Adrenal gland (tissue), 9 donors: ENCODE measurements at regions not wholly inside any gene's neighbourhood (a gene's known extent, or its start where the extent isn't known, plus 50 kb on each side); places are given as distances from the start of the nearest gene placed in this dataset.

Source experiments
- DNase-seq, 7 donors: peaks; one replicate each; pipeline ENCODE4 v3.0.0-alpha.2; 2019 to 2020
- H3K27ac ChIP-seq, 5 donors: fragments of 200-600 bp; sonication (generic) in 4 of 5; 1 replicate in 3 of 5; 2 replicates in 2 of 5; pipeline versions ENCODE4 v1.5.1 to v1.8.0; 2016 to 2020; ENCODE audit warnings: mild to moderate bottlenecking in 1 of 5
- H3K27me3 ChIP-seq: fragments of 200-600 bp; 2 replicates; pipeline ENCODE4 v1.8.0; 2021
- H3K36me3 ChIP-seq, 2 donors: fragments of 200-600 bp; replicated peaks in 1 of 2; 1 replicate in 1 of 2; 2 replicates in 1 of 2; pipeline versions ENCODE4 v1.5.1 to v1.8.0; 2018 to 2022
- H3K4me1 ChIP-seq, 2 donors: fragments of 200-600 bp; replicated peaks in 1 of 2; 1 replicate in 1 of 2; 2 replicates in 1 of 2; pipeline versions ENCODE4 v1.5.1 to v1.8.0; 2018 to 2021
- H3K4me3 ChIP-seq, 4 donors: fragments of 200-600 bp; sonication (generic) in 3 of 4; one replicate each; pipeline ENCODE4 v1.5.1; 2016 to 2018
- H3K9me3 ChIP-seq, 3 donors: fragments of 200-600 bp; sonication (generic) in 1 of 3; replicated peaks in 1 of 3; 1 replicate in 2 of 3; 2 replicates in 1 of 3; pipeline versions ENCODE4 v1.5.1 to v1.8.0; 2016 to 2021
- POLR2A ChIP-seq, 2 donors: fragments of 450-650 bp; IDR thresholded peaks; one replicate each; pipeline ENCODE4 v1.6.1; 2017; ENCODE audit warnings: antibody characterized with exemption in 2 of 2, mild to moderate bottlenecking in 2 of 2, moderate library complexity in 1 of 2
- WGBS, 4 donors: extraction: QIAGEN DNeasy Blood & Tissue Kit in 2 of 4; methylation state at CpG; one replicate each; pipeline versions ENCODE4 v1.1.5 to v1.1.7; 2013 to 2017; 5-methylcytosine and 5-hydroxymethylcytosine counted together
- intact Hi-C, 2 donors: fragments of 100-400 bp; cut with DNase I; formaldehyde crosslinking; loops; one replicate each; pipeline versions ENCODE4 v1.14.1 to v1.15.0; 2022 to 2023
- TF ChIP-seq, protein P1 (sequence below), 6 experiments: fragments of 450-650 bp in 4 of 6; fragments of 200-600 bp in 2 of 6; sonication (generic) in 1 of 6; IDR thresholded peaks; 1 replicate in 5 of 6; 2 replicates in 1 of 6; pipeline versions ENCODE4 v1.5.1 to v1.8.0; 2016 to 2021; ENCODE audit warnings: antibody characterized with exemption in 6 of 6, mild to moderate bottlenecking in 2 of 6, moderate library complexity in 1 of 6
- donor health status: healthy with polysubstance abuse.
- donor health status: Bipolar disorder and iron deficiency.
- donor health status: DM: yes; HTN: yes; CAD: no.
- donor health status: DM: no; HTN: no; CAD: no.
- donor health status: DM: no; HTN: no; CAD: no.

DNA sequence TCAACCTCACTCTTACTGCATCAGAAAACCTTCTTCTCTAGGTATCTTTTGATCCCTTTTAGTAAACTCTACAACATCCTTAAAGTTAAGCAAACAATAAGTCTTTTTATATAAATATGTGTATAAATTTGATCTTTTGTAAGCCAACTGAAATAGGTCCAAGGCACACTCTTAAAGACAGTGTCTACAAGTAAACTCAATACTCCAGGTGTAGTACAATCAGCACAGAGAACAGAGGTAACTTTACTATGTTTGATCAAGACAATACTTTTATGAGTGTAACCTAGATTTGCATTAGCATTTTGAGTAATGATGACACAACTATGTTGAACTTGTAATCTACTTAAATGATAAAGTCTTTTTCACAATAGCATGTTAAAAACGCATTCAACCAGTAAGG lies 593.1 kb upstream of the CHAC2 start:
- TF ChIP-seq, protein P1, sequence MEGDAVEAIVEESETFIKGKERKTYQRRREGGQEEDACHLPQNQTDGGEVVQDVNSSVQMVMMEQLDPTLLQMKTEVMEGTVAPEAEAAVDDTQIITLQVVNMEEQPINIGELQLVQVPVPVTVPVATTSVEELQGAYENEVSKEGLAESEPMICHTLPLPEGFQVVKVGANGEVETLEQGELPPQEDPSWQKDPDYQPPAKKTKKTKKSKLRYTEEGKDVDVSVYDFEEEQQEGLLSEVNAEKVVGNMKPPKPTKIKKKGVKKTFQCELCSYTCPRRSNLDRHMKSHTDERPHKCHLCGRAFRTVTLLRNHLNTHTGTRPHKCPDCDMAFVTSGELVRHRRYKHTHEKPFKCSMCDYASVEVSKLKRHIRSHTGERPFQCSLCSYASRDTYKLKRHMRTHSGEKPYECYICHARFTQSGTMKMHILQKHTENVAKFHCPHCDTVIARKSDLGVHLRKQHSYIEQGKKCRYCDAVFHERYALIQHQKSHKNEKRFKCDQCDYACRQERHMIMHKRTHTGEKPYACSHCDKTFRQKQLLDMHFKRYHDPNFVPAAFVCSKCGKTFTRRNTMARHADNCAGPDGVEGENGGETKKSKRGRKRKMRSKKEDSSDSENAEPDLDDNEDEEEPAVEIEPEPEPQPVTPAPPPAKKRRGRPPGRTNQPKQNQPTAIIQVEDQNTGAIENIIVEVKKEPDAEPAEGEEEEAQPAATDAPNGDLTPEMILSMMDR (IDR thresholded peaks at IDR 0.05): no peak
- TF ChIP-seq POLR2A (IDR thresholded peaks at IDR 0.05): no peak
- no peaks in the 10 kb centered on the region for H3K9me3 ChIP-seq
- no peak overlapping the region for H3K27ac ChIP-seq
- WGBS, 4 donors: 64 to 83% (median 80%) methylated on average over 1 of the region's 1 CpG
- H3K4me3 ChIP-seq: no peak overlapping the region
- DNase-seq: no peak
- no peaks in the 10 kb centered on the region for H3K4me1 ChIP-seq
- no peaks in the 10 kb centered on the region for H3K36me3 ChIP-seq
- H3K27me3 ChIP-seq: no peaks in the 10 kb centered on the region
- intact Hi-C loops: no loop called here

DNA sequence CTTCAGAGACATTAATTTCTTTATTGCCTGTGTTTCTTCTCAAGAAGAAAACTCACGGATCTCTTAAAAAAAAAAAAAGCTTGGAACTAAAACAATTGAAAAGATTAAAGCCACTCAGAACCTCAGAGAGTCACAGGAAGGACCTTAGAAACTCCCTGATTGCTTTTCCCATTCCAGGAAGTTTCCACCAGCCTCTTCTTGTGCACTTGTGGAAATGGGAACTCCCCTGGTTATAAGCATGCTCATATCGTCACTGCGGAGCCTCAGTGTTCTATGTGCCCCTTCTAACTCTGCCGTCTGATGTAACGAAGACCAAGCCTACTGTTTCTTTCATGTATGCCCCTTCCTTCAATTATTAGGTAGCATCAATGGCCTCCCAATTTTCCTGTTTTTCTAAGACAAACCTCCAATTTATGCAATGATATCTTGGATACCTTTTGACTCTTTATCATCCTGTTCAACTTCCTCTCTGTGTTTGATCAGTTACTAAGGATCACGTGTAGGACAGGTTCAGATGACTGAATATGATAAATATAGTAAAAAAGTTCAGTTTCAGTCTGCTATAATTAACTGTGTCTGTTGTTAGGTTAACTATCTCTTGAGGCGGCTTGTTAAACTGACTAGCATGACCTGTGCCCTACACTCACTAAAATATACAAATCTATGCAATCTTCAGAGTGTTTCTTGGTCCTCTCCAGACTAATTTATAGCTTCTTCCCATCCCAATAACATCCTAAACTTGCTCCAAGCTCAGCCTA lies 593.7 kb upstream of the CHAC2 start:
- intact Hi-C loops: no loop called here
- H3K36me3 ChIP-seq: no peaks in the 10 kb centered on the region
- no peaks in the 10 kb centered on the region for H3K4me1 ChIP-seq
- no peaks in the 10 kb centered on the region for H3K9me3 ChIP-seq
- no peak overlapping the region for H3K27ac ChIP-seq
- no peak for DNase-seq
- H3K27me3 ChIP-seq: no peaks in the 10 kb centered on the region
- 66 to 76% (median 67%) methylated on average over 7 of the region's 7 CpGs for WGBS, 4 donors
- no peak overlapping the region for H3K4me3 ChIP-seq
- no peak for TF ChIP-seq POLR2A (IDR thresholded peaks at IDR 0.05)
- TF ChIP-seq, protein P1 (IDR thresholded peaks at IDR 0.05): no peak

DNA sequence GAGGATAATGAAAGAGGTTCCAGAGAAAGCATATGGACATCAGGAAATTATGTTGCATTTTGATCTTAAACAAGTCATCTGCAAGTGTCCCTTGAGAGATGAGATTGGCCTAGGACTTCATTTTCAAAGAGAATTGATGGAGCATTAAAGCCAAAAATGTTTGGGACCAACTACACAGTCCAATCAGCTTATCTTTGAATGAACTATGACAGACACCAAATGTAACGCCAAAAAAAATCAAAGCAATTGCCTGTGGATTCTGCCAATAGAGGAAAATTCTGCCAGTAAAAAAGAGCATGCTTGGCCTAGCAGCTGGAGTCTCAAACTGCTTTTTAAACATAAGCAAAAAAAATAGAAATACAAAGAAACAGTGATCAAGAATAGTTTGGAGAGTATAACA lies 594.5 kb upstream of the CHAC2 start:
- TF ChIP-seq, protein P1 (IDR thresholded peaks at IDR 0.05): no peak
- no peak for TF ChIP-seq POLR2A (IDR thresholded peaks at IDR 0.05)
- intact Hi-C loops: no loop called here
- H3K4me1 ChIP-seq: no peaks in the 10 kb centered on the region

DNA sequence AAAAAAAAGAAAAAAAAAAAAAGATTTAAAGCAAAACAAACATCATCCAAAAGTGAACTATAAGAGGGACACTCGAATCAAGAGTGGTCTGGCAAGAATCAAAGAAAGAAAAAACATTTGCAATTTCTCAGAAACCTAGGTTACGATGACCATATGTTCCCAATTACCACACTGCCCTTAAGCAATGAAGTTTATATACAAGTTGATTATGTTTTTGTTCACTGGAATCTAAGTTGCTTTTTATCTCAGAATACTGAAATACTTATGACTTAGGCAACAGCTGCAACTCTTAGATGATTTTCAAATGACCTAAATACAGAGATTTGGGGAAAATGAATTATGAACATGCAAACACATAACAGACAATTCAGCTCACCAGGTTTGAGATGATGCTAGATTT lies 597.1 kb upstream of the CHAC2 start:
- DNase-seq: no peak
- Histone ChIP-seq H3K4me3 (no peak overlapping the region), H3K4me1 (no peaks in the 10 kb centered on the region), H3K27ac (no peak overlapping the region), H3K36me3 (no peaks in the 10 kb centered on the region), H3K9me3 (no peaks in the 10 kb centered on the region), H3K27me3 (no peaks in the 10 kb centered on the region)
- no peak for TF ChIP-seq POLR2A (IDR thresholded peaks at IDR 0.05)
- TF ChIP-seq, protein P1 (IDR thresholded peaks at IDR 0.05): no peak
- 49 to 66% (median 54%) methylated on average over 2 of the region's 2 CpGs for WGBS, 4 donors
- intact Hi-C loops: no loop called here

More for the DNA sequence above, 594.5 kb upstream of the CHAC2 start:
- no peak overlapping the region for H3K4me3 ChIP-seq
- no peaks in the 10 kb centered on the region for H3K27me3 ChIP-seq
- H3K9me3 ChIP-seq: no peaks in the 10 kb centered on the region
- H3K27ac ChIP-seq: no peak overlapping the region
- no peaks in the 10 kb centered on the region for H3K36me3 ChIP-seq
- no peak for DNase-seq
- 55 to 72% (median 64%) methylated on average over 1 of the region's 1 CpG for WGBS, 4 donors
